ENCODE measurements at regions not wholly inside any gene's neighbourhood (a gene's known extent, or its start where the extent isn't known, plus 50 kb on each side); places are given as distances from the start of the nearest gene placed in this dataset.

DNA sequence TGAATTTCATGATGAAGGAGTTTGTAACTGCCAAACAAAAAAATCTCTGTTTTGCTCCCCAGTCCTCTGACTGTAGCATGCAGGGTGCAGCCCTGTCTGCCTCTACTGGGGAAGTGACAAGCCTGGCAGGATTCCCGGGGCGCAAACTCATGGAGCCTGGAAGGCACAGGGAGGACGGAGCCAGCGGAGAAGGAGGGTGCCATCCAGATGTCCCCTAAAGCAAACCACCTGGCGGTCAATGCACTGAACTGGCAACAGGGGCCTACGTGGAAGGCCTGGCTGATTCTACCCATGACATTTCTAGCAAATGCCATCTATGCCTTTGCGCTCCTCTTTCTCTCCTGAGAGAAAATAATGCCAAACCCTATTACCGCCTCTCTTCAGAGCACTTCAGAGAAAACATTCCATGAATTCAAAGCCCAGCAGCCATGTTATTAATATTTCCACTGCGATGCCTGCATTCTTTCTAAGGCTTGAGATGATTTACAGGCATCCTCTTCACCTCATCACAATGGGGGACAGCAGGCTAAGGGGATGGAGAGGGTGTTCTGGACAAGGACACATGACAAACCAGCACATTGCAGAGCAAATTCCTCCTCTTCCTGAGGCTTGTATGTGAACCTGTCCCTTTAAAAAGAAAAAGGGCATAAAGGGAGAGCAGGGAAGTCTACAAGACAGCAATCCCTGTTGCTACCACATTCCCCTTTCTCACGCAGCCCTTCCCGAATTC is 329.3 kb upstream of the NOCT start:
- TF ChIP-seq YY1 (IDR thresholded peaks at IDR 0.05; ENCODE audit: low read depth) (no peak), TCF12 (IDR thresholded peaks at IDR 0.05; ENCODE audit: low read depth) (no peak), EP300 (IDR thresholded peaks at IDR 0.05; ENCODE audit: borderline replicate concordance) (no peak), MAX (IDR thresholded peaks at IDR 0.05) (no peak), EGR1 (IDR thresholded peaks at IDR 0.05) (no peak), CREB1 (IDR thresholded peaks at IDR 0.05; ENCODE audit: low read depth) (no peak), NFIC (IDR thresholded peaks at IDR 0.05) (no peak), CEBPB (IDR thresholded peaks at IDR 0.05) (no peak)

Data from Ishikawa (cell line).